Liver (tissue), 8 donors: ENCODE measurements at regions not wholly inside any gene's neighbourhood (a gene's known extent, or its start where the extent isn't known, plus 50 kb on each side); places are given as distances from the start of the nearest gene placed in this dataset.

Source experiments
- DNase-seq: peaks from one replicate; pipeline ENCODE4 v3.0.0-alpha.2; 2017; ENCODE audit warnings: low spot score
- H3K27ac ChIP-seq, 2 donors: one replicate each; pipeline ENCODE4 v1.7.0; 2013; ENCODE audit warnings: inconsistent platforms in 2 of 2, low read length in 2 of 2, control low read depth in 1 of 2, low read depth in 1 of 2, mild to moderate bottlenecking in 1 of 2
- H3K27me3 ChIP-seq, 4 donors: one replicate each; pipeline versions ENCODE4 v1.6.1 to v1.7.0; 2013; ENCODE audit warnings: low read length in 3 of 4, inconsistent platforms in 1 of 4, mild to moderate bottlenecking in 1 of 4, moderate library complexity in 1 of 4; ENCODE audit not compliant: control insufficient read depth in 4 of 4, insufficient read depth in 4 of 4
- H3K36me3 ChIP-seq, 4 donors: one replicate each; pipeline versions ENCODE4 v1.6.1 to v1.7.0; 2013; ENCODE audit warnings: low read length in 3 of 4, mild to moderate bottlenecking in 3 of 4, low read depth in 1 of 4, moderate library complexity in 1 of 4; ENCODE audit not compliant: control insufficient read depth in 4 of 4, insufficient read depth in 3 of 4
- H3K4me1 ChIP-seq, 4 donors: one replicate each; pipeline versions ENCODE4 v1.6.1 to v1.7.0; 2013; ENCODE audit warnings: low read length in 3 of 4, mild to moderate bottlenecking in 3 of 4, moderate library complexity in 1 of 4; ENCODE audit not compliant: control insufficient read depth in 4 of 4, insufficient read depth in 4 of 4
- H3K4me3 ChIP-seq, 3 donors: one replicate each; pipeline versions ENCODE4 v1.6.1 to v1.7.0; 2013; ENCODE audit warnings: low read length in 3 of 3, control low read depth in 1 of 3, low read depth in 1 of 3, mild to moderate bottlenecking in 1 of 3
- H3K9ac ChIP-seq, 2 donors: one replicate each; pipeline ENCODE4 v1.7.0; 2013; ENCODE audit warnings: low read length in 2 of 2, mild to moderate bottlenecking in 2 of 2, moderate library complexity in 2 of 2, control low read depth in 1 of 2, low read depth in 1 of 2
- H3K9me3 ChIP-seq, 4 donors: one replicate each; pipeline versions ENCODE4 v1.6.1 to v1.7.0; 2013; ENCODE audit warnings: low read length in 3 of 4; ENCODE audit not compliant: control insufficient read depth in 4 of 4
- EGR1 ChIP-seq, 2 donors: IDR thresholded peaks; 2 replicates each; pipeline ENCODE4 v1.6.1; 2016 to 2018; ENCODE audit warnings: antibody characterized with exemption in 2 of 2, low read depth in 2 of 2
- FOXA1 ChIP-seq: IDR thresholded peaks from 2 replicates; pipeline ENCODE4 v1.6.1; 2016; ENCODE audit warnings: antibody characterized with exemption
- FOXA2 ChIP-seq: IDR thresholded peaks from 2 replicates; pipeline ENCODE4 v1.6.1; 2016; ENCODE audit warnings: antibody characterized with exemption
- GABPA ChIP-seq, 2 donors: IDR thresholded peaks in 1 of 2; conservative IDR thresholded peaks in 1 of 2; 2 replicates each; pipeline ENCODE4 v1.6.1; 2016; ENCODE audit warnings: antibody characterized with exemption in 2 of 2, mild to moderate bottlenecking in 1 of 2, moderate library complexity in 1 of 2
- HNF4A ChIP-seq, 2 donors: conservative IDR thresholded peaks; 2 replicates each; pipeline ENCODE4 v1.6.1; 2016; ENCODE audit warnings: antibody characterized with exemption in 2 of 2, mild to moderate bottlenecking in 2 of 2
- HNF4G ChIP-seq: IDR thresholded peaks from 2 replicates; pipeline ENCODE4 v1.6.1; 2016; ENCODE audit warnings: antibody characterized with exemption
- JUND ChIP-seq, 2 donors: IDR thresholded peaks; 2 replicates each; pipeline ENCODE4 v1.6.1; 2016; ENCODE audit warnings: antibody characterized with exemption in 2 of 2
- RAD21 ChIP-seq, 2 donors: IDR thresholded peaks; 2 replicates each; pipeline ENCODE4 v1.6.1; 2016; ENCODE audit warnings: antibody characterized with exemption in 2 of 2, mild to moderate bottlenecking in 2 of 2
- SP1 ChIP-seq: IDR thresholded peaks from 2 replicates; pipeline ENCODE4 v1.6.1; 2018; ENCODE audit warnings: antibody characterized with exemption, mild to moderate bottlenecking
- TAF1 ChIP-seq: conservative IDR thresholded peaks from 2 replicates; pipeline ENCODE4 v1.6.1; 2016; ENCODE audit warnings: antibody characterized with exemption, mild to moderate bottlenecking
- WGBS: extraction: QIAGEN DNeasy Blood & Tissue Kit; methylation state at CpG from one replicate; pipeline ENCODE4 v1.1.7; 2013; 5-methylcytosine and 5-hydroxymethylcytosine counted together
- TF ChIP-seq, protein P1 (sequence below): IDR thresholded peaks from 2 replicates; pipeline ENCODE4 v1.6.1; 2016; ENCODE audit warnings: antibody characterized with exemption
- TF ChIP-seq, protein P2 (sequence below): IDR thresholded peaks from 2 replicates; pipeline ENCODE4 v1.6.1; 2016; ENCODE audit warnings: antibody characterized with exemption
- TF ChIP-seq, protein P3 (sequence below): IDR thresholded peaks from 2 replicates; pipeline ENCODE4 v1.6.1; 2016; ENCODE audit warnings: antibody characterized with exemption, mild to moderate bottlenecking
- TF ChIP-seq, protein P4 (sequence below): IDR thresholded peaks from 2 replicates; pipeline ENCODE4 v1.6.1; 2016; ENCODE audit warnings: antibody characterized with exemption
- TF ChIP-seq, protein P5 (sequence below): fragments of 150-350 bp; IDR thresholded peaks from 2 replicates; pipeline ENCODE4 v1.5.1; 2017; ENCODE audit warnings: improper control_type of control experiment, low read depth, low read length; ENCODE audit not compliant: missing input control
- donor health status: healthy.
- donor health status: healthy.
- donor health status: healthy.
- donor health status: healthy.
- donor health status: healthy.

DNA sequence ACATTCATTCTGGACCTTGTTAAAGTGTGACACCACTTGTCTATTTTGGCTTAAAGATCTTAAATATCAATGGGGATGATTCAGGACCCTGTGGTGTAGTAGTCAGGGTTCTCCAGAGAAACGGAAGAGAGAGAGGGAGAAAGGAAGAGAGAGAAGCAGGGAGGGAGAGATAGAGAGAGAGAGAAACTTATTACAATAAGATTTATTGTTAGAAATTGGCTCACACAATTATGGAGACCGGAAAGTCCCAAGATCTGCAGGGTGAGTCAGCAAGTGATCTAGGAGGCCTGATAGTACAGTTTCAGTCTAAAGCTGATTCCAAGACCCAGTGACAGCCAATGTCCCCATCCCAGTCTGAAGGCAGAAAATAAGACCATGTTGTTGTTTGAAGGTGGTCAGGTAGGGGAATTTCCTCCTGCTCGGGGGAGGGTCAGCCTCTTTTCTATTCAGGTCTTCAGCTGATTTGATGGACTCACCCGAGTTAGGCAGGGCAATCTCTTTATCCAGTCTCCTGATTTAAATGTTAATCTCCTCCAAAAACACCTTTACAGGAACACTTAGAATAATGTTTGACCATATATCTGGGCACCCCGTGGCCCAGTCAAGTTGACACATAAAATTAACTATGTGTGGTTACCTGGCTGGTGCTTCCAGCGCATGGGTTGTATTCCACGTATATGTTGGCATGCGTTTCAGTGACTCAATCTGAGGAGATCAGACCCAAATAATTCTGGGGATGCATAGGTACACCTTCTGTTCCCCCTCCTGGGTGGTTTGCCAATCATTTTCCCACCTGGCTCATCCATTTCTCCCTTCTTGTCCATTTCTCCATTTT, 1350.5 kb downstream of the TBC1D22A start:
- WGBS = 68% methylated on average over 8 of the region's 8 CpGs
- Histone ChIP-seq H3K4me1 (no peaks in the 10 kb centered on the region), H3K9ac (no peak overlapping the region), H3K27ac (no peak overlapping the region), H3K27me3 (peaks cover 0 to 3% (median 0%) of the 10 kb centered on the region in 4 donors), H3K4me3 (no peak overlapping the region), H3K9me3 (peaks cover 0 to 3% (median 3%) of the 10 kb centered on the region in 4 donors), H3K36me3 (no peaks in the 10 kb centered on the region)
- TF ChIP-seq, protein P1, sequence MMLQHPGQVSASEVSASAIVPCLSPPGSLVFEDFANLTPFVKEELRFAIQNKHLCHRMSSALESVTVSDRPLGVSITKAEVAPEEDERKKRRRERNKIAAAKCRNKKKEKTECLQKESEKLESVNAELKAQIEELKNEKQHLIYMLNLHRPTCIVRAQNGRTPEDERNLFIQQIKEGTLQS = no peak
- TF ChIP-seq JUND (IDR thresholded peaks at IDR 0.05) (no peak), GABPA (IDR thresholded peaks at IDR 0.05 in 1 of 2, conservative IDR thresholded peaks at IDR 0.05 in 1 of 2) (no peak), FOXA1 (no peak), FOXA2 (no peak), EGR1 (IDR thresholded peaks at IDR 0.05; ENCODE audit: low read depth in 2 of 2) (no peak), RAD21 (IDR thresholded peaks at IDR 0.05) (no peak), HNF4G (no peak), HNF4A (conservative IDR thresholded peaks at IDR 0.05) (no peak), SP1 (no peak), TAF1 (no peak)
- TF ChIP-seq, protein P2, sequence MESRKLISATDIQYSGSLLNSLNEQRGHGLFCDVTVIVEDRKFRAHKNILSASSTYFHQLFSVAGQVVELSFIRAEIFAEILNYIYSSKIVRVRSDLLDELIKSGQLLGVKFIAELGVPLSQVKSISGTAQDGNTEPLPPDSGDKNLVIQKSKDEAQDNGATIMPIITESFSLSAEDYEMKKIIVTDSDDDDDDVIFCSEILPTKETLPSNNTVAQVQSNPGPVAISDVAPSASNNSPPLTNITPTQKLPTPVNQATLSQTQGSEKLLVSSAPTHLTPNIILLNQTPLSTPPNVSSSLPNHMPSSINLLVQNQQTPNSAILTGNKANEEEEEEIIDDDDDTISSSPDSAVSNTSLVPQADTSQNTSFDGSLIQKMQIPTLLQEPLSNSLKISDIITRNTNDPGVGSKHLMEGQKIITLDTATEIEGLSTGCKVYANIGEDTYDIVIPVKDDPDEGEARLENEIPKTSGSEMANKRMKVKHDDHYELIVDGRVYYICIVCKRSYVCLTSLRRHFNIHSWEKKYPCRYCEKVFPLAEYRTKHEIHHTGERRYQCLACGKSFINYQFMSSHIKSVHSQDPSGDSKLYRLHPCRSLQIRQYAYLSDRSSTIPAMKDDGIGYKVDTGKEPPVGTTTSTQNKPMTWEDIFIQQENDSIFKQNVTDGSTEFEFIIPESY = no peak
- TF ChIP-seq, protein P3, sequence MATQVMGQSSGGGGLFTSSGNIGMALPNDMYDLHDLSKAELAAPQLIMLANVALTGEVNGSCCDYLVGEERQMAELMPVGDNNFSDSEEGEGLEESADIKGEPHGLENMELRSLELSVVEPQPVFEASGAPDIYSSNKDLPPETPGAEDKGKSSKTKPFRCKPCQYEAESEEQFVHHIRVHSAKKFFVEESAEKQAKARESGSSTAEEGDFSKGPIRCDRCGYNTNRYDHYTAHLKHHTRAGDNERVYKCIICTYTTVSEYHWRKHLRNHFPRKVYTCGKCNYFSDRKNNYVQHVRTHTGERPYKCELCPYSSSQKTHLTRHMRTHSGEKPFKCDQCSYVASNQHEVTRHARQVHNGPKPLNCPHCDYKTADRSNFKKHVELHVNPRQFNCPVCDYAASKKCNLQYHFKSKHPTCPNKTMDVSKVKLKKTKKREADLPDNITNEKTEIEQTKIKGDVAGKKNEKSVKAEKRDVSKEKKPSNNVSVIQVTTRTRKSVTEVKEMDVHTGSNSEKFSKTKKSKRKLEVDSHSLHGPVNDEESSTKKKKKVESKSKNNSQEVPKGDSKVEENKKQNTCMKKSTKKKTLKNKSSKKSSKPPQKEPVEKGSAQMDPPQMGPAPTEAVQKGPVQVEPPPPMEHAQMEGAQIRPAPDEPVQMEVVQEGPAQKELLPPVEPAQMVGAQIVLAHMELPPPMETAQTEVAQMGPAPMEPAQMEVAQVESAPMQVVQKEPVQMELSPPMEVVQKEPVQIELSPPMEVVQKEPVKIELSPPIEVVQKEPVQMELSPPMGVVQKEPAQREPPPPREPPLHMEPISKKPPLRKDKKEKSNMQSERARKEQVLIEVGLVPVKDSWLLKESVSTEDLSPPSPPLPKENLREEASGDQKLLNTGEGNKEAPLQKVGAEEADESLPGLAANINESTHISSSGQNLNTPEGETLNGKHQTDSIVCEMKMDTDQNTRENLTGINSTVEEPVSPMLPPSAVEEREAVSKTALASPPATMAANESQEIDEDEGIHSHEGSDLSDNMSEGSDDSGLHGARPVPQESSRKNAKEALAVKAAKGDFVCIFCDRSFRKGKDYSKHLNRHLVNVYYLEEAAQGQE = no peak
- TF ChIP-seq, protein P4, sequence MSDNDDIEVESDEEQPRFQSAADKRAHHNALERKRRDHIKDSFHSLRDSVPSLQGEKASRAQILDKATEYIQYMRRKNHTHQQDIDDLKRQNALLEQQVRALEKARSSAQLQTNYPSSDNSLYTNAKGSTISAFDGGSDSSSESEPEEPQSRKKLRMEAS = no peak
- TF ChIP-seq, protein P5, sequence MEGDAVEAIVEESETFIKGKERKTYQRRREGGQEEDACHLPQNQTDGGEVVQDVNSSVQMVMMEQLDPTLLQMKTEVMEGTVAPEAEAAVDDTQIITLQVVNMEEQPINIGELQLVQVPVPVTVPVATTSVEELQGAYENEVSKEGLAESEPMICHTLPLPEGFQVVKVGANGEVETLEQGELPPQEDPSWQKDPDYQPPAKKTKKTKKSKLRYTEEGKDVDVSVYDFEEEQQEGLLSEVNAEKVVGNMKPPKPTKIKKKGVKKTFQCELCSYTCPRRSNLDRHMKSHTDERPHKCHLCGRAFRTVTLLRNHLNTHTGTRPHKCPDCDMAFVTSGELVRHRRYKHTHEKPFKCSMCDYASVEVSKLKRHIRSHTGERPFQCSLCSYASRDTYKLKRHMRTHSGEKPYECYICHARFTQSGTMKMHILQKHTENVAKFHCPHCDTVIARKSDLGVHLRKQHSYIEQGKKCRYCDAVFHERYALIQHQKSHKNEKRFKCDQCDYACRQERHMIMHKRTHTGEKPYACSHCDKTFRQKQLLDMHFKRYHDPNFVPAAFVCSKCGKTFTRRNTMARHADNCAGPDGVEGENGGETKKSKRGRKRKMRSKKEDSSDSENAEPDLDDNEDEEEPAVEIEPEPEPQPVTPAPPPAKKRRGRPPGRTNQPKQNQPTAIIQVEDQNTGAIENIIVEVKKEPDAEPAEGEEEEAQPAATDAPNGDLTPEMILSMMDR = no peak
- DNase-seq = no peak
